ENCODE measurements at regions not wholly inside any gene's neighbourhood (a gene's known extent, or its start where the extent isn't known, plus 50 kb on each side); places are given as distances from the start of the nearest gene placed in this dataset.

DNA sequence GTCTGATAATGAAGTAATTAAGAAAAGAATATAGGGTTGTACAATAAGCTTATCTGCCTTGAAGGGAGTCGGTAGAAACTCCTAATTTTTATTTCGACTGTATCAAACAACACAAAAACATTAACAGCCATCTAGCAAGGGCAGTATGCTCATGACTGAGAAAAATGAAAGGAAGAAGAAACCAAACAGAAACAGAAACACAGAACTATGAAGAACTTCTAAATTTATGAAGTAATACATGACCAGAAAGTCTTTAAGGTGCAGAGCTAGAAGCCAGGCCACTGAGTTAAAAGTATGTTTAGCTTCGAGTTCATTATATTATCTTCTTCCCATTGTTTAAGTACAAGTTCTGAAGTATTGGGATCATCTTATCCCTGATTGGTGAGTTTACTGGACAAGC, 367.3 kb upstream of the C9orf72 start:
- TF ChIP-seq ZNF398 (tag by site-specific recombination; IDR thresholded peaks at IDR 0.05) (no peak), CTCF (tag by site-specific recombination; IDR thresholded peaks at IDR 0.05) (no peak), ZNF677 (tag by site-specific recombination; IDR thresholded peaks at IDR 0.05) (no peak), YY1 (tag by site-specific recombination; IDR thresholded peaks at IDR 0.05) (no peak), ZNF549 (tag by site-specific recombination; IDR thresholded peaks at IDR 0.05) (no peak), ZNF416 (tag by site-specific recombination; IDR thresholded peaks at IDR 0.05) (no peak), ZNF423 (tag by site-specific recombination; IDR thresholded peaks at IDR 0.05) (no peak), ZNF768 (tag by site-specific recombination; IDR thresholded peaks at IDR 0.05) (no peak)
- TF ChIP-seq, protein P1, sequence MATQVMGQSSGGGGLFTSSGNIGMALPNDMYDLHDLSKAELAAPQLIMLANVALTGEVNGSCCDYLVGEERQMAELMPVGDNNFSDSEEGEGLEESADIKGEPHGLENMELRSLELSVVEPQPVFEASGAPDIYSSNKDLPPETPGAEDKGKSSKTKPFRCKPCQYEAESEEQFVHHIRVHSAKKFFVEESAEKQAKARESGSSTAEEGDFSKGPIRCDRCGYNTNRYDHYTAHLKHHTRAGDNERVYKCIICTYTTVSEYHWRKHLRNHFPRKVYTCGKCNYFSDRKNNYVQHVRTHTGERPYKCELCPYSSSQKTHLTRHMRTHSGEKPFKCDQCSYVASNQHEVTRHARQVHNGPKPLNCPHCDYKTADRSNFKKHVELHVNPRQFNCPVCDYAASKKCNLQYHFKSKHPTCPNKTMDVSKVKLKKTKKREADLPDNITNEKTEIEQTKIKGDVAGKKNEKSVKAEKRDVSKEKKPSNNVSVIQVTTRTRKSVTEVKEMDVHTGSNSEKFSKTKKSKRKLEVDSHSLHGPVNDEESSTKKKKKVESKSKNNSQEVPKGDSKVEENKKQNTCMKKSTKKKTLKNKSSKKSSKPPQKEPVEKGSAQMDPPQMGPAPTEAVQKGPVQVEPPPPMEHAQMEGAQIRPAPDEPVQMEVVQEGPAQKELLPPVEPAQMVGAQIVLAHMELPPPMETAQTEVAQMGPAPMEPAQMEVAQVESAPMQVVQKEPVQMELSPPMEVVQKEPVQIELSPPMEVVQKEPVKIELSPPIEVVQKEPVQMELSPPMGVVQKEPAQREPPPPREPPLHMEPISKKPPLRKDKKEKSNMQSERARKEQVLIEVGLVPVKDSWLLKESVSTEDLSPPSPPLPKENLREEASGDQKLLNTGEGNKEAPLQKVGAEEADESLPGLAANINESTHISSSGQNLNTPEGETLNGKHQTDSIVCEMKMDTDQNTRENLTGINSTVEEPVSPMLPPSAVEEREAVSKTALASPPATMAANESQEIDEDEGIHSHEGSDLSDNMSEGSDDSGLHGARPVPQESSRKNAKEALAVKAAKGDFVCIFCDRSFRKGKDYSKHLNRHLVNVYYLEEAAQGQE (tag by site-specific recombination; IDR thresholded peaks at IDR 0.05), result no peak
- TF ChIP-seq, protein P2, sequence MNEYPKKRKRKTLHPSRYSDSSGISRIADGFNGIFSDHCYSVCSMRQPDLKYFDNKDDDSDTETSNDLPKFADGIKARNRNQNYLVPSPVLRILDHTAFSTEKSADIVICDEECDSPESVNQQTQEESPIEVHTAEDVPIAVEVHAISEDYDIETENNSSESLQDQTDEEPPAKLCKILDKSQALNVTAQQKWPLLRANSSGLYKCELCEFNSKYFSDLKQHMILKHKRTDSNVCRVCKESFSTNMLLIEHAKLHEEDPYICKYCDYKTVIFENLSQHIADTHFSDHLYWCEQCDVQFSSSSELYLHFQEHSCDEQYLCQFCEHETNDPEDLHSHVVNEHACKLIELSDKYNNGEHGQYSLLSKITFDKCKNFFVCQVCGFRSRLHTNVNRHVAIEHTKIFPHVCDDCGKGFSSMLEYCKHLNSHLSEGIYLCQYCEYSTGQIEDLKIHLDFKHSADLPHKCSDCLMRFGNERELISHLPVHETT (tag by site-specific recombination; IDR thresholded peaks at IDR 0.05), result no peak

Measured in HEK293 (cell line).